ENCODE measurements at regions not wholly inside any gene's neighbourhood (a gene's known extent, or its start where the extent isn't known, plus 50 kb on each side); places are given as distances from the start of the nearest gene placed in this dataset.

DNA sequence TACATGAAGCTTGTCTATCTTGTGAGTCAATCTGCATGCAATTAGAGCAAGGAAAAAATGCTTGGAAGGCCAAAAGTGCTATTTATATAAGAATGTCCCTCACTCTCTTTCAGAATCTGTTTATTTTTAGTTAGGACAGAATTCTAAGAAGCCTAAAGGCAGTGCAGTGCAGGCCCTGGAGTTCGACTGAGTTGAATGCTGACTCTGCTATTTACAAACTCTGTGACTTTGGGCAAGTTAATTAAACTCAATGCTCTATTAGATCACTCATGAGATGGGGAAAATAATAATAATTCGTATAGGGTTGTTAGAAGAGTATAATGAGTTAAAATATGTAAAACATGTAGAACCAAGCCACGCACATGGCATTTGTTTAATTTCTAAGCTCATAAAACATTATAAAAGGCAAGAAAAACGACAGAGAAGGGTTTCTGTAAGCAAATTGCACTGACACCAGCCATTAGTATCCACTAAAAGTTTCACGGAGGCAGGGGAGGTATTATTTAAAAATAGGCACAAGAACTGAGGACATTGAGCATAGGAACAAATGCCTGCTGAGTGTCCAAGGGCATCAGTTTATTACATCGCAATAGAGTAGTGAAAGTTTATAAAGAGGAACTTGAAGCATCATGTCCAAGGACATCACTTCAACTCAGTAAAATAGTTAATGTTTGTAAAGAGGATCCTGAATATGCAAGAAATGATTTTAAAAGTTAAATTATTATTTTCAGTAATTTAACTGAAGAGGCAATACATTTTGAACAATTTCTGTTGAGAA lies 115.0 kb upstream of the INPP4B start:
- FAIRE-seq: no peak
- DNase-seq (ENCODE audit: low spot score): no peak

DNA sequence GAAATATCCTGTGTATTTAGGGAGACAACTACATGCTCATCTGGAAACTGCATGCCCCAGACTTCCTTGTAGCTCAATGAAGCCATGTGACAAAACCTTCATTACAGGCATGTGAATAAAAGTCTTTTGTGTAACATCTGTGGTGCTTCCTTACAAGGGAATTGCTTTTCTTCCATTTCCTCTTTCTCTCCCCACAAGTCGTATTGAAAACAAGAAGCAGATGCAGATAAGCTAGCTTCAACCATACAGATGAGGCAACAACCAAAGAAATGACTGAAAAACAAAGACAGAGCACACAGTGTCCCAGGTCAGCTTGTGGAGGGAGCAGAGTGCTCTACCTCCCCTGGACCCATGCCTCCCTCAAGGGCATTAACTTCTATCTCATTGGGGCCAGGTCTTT lies 115.8 kb upstream of the INPP4B start:
- DNase-seq (ENCODE audit: low spot score) (no peak), FAIRE-seq (no peak)

DNA sequence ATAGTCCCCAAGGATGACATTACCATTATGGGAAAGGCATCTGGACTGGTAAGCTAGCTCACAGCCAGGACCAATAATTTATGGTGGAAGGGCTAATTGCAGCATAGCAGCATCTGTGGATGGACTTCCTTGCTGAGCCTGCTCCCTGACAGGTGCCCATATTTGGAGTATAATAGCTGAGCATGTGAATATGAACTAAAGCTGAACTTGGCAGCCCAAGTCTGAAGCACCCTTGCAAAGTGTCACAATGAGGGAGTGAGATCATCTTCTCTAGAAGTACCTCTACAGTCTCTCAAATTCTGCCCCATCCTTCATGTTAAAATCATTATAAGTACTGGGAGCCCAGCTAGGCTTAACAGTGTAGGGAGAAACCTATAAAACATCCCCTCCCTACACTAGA lies 128.2 kb upstream of the INPP4B start:
- DNase-seq (ENCODE audit: low spot score) (no peak), FAIRE-seq (no peak)

DNA sequence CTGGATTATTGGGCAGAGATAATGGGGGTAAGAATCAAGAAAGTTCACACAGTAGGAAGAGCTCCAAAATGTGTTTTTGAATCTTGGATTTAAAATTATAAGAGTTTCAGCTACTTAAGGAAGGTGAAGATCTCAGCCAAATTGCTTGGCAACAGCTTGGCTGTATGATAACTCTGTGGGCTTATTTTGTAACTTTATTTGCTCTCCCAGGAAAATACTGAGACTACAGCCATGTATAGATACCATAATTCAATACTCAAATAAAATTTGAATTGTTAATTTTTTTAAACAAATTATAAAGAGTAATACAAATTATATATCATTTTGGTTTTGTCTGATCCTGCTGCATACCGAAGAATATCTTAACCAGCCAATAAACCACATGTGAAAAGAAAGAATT lies 129.5 kb upstream of the INPP4B start:
- DNase-seq (ENCODE audit: low spot score) (no peak), FAIRE-seq (no peak)

DNA sequence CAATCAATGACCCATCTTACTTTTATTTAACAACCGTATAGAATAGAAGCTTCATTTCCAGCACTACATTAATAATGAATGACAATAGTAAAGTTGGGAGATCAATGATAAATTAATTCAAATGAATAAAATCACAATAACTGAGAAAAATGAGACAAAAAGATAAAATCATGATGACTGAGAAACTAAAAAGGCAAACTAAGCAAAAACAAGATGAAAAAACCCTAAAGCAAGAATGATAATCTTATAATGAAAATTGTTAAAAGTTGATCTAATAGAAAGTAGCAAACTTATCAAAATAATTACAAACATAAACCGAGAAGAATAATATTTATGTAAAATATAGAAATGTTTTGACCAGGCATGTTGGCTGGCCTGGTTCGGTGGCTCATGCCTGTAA lies 130.4 kb upstream of the INPP4B start:
- DNase-seq (ENCODE audit: low spot score) (no peak), FAIRE-seq (no peak)

DNA sequence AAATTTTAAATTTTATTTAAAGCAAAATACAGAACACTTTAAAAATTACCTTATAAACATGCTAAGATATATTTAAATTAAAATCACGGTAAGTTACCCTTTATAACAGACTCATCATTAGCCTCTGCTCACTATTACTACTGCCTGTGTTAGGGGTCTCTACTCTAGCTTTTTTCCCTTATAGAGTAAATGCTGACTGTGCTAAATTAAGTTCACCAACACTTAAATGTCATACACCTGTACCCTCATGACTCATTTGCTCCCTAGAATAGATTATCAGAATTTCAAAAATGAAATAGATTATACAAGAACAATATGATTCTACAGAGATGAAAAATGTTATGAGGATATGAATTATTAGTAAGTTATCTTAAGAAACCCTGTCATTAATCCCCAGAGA lies 131.1 kb upstream of the INPP4B start:
- DNase-seq (ENCODE audit: low spot score) (no peak), FAIRE-seq (no peak)

DNA sequence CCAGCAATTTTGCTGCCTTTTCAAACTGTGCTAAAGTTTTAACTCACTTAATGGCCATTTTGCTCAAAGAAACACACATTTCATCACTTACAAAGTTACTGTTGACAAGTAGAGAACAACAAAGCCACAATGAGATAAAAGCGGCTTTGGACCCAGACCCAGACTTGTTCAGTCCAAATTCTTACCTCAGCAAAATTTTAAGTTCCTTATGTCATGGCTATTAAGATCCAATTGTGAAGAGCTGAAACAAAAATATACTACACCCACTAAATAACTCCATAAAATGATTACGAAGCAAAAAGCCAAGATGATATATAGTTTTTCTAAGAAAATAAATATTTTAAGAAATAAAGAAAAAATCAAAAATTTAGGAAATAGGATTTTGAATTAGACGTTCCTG lies 137.0 kb upstream of the INPP4B start:
- FAIRE-seq (no peak), DNase-seq (ENCODE audit: low spot score) (no peak)

DNA sequence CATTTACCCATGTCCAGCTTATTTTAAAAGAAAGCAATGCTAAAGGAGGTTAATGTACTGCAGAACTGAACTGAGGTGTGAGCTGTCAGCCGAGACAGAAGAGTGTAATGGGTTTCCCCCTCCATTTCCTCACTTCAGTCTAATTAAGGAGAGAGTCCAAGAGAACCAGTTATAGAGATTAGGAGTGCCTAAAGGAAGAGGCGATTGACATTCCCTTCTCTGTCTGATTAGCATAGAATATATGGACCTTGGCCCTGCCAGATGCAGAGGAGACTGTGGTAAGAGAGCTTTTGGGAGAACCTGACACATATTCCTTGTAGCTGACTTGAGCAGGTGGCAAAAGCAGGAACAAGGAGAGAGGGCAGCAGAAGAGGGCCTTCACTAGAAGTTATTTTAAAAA lies 137.5 kb upstream of the INPP4B start:
- DNase-seq (ENCODE audit: low spot score) (no peak), FAIRE-seq (no peak)

DNA sequence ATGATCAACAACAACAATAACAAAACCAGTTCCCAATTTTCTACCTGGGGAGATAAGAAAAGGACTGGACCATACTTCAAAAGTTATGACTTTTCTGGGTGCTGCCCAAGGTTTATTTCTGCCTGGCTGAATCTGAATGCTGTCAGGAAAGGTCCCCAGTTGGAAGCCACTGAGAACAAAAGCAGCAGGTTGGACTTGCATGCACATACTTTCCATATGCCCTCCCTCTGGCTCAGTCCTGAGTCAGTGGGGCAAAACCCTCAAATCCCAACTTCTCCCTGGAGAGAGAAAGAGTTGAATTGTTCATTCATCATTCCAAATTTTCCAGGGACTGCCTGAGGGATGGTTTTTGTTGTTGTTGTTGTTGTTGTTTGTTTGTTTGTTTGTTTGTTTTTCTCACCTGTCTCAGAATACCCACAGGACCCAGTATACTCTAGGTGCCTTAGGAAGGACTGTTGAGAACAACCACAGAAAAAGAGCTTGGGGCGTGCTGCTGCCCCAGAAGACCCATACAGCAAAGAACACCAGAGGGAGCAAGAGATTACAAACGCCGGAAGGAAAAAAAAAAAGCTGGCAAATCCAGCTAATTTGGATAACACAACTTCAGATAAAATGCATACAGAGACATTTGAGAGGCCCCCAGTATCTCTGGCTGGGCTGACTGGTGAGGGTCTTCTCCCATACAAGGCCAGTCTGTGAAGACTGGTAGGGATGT lies 138.9 kb upstream of the INPP4B start:
- DNase-seq (ENCODE audit: low spot score): no peak
- no peak for FAIRE-seq

DNA sequence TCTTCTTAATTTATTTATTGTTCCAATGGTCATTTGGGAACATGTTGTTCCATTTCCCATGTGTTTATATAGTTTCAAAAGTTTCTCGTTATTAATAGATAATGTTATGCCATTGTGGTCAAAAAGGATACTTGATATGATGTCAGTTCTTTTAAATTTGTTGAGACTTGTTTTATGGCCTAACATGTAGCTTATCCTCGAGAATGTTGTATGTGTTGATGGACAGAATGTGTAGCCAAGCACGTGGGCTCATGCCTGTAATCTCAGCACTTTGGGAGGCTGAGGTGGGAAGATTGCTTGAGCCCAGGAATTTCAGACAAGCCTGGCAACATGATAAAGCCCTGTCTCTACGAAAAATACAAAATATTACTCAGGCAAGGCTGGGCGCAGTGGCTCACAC lies 168.5 kb upstream of the USP38 start:
- FAIRE-seq: no peak
- no peak for DNase-seq (ENCODE audit: low spot score)

DNA sequence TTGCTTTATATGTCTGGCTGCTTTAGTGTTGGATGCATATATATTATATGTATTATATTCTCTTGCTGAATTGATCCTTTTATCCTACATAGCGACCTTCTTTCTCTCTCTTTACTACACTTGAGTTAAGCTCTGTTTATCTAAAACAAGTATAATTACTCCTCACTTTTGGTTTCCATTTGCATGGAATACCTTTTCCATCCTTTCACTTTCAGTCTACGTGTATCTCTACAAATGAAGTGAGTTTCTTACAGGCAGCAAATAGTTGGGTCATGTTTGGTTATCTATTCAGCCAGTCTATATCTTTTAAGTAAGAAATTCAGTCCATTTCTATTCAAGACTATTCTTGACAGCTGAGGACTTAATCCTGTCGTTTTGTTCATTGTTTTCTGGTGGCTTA lies 167.5 kb upstream of the USP38 start:
- no peak for DNase-seq (ENCODE audit: low spot score)
- no peak for FAIRE-seq

DNA sequence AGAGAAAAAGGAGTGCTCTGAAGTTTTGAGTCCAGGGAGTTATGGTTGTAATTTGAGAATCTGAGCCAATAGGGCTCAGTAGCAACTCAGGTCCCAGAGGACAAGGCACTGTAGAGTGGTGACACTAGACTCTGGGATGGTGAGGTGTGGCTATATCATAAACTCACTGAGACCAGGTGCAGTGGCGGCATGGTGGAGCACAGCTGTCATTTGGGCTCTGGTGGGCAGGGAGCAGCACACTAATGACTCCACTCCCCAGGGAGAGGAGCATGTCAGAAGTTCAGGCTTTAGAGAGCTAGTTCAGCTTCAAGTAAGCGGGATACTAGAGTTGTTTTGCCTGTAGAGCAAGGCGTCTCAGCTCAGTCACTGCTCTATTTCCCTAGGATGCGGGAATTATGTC lies 165.4 kb upstream of the USP38 start:
- FAIRE-seq: no peak
- DNase-seq (ENCODE audit: low spot score): no peak

DNA sequence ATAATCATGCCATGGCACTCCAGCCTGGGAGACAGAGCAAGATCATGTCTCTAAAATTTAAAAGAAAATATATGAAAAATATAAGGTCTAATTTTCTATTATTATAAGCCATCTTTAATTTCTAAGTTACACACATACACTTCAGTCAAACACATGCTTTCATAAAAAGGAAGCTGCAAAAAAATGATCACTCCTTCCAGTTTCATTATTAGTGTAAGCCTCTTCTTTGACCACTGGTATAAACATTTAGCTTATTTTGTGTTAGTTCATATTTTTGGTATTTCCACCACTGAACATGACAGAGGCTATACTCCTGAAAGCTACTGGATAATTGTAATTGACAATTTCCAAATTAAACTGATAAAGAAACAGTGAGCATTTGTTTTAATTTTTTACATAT lies 163.3 kb upstream of the USP38 start:
- FAIRE-seq (no peak), DNase-seq (ENCODE audit: low spot score) (no peak)

DNA sequence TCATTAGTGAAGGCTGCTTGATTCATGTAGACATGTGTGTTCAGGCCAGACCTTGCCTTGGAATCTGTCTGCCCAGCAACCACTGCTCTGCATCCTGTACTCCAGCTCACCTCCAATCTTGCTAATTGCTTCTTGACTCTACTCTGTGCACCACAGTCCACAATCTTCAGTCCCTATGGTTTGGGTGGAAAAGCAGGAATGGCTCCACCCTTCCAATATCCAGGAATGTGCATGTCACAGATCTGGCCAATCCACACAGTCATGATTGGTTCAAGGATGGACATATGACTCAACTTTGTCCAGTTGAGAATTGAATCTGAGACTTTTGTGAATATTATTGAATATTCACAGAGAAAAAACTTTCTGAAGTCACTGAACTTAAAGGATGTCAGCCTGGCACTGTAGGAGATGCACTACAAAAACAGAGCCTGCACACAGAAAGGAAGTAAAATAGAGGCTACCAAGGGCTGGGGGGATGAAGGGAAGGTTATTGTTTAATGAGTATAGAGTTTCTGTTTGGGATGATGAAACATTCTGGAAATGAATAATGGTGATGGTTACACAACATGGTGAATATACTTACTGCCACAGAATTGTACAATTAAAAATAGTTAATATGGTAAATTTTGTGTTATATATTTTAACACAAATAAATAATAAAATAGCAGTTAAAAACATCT lies 161.3 kb upstream of the USP38 start:
- FAIRE-seq: no peak

DNA sequence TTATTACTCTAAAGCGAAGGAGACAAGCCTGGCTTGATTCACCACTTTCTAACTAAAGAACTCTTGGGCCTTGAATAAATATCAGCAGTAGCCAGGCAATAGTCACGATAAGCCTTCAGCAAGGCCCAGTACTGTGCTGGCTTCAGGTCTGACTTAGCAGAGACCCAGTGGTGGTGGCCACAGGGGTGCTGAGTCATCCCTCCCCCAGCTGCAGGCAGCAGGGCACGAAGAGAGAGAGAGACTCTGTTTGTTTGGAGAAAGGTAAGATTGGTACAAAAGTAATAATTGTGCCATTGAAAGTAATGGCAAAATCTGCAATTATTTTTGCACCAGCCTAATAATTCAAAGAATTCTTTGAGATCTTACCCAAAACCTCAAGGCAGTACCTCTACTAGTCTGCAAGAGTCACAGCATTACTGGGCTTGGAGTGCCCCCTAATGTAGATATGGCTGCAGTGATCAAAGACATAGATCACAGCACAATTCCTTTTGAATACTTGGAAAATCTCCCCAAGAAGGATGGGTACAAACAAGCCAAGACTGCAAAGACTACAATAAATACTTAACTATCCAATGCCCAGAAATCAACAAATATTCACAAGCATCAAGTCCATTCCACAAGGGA lies 159.5 kb upstream of the USP38 start:
- FAIRE-seq (no peak), DNase-seq (ENCODE audit: low spot score) (no peak)

More for the DNA sequence above, 161.3 kb upstream of the USP38 start:
- no peak for DNase-seq (ENCODE audit: low spot score)

DNA sequence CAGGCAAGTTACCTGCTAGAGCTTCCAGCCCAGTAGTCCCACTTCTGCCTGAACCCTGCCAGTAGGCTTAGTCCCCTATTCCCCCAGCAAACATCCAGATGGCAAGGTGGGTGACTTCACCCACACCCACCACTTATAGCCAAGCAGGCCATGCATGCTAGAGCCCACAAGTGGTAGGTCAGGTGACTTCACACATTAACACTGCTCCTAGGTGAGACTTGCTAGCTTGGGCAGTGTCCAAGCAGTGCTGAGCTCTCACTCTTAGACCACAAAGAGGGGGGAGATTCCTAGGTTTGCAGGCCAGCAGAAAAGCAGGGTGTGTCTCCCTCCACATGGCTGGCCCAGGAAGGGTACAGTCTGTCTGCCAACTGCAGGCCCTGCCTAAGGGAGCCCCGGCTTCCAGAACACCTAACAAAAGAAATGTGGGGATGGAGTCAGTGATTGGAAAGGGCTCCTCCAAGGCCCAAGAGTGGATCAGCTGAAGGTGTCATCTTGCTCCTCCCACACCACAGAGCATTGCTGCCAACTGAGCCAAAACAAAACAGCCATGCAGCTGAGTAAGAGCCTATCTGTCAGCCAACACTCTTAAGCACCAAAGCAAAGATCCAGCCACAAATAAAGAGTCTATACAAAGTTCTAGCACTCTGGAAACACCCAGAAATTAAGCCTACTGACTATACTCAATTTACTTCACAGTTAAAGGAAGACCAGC lies 158.1 kb upstream of the USP38 start:
- DNase-seq (ENCODE audit: low spot score): no peak
- FAIRE-seq: no peak

DNA sequence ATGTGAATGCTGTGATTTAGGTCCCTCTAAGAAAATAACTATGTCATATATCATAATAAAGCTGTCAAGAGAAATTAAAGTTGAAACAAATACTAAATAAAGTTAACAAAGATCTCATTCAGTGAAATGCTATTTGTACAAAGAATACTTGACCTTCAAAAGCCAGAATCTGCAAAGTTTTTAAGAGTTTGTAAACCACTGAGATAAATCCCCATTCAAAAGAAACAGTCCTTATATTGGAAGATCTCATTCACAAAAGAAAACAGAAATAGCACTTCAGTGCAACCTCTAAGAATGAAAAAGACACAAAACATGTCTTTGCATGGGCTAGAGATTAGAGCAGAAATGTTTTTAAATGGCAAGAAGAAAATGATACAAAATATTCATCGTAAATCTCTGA lies 149.1 kb upstream of the USP38 start:
- DNase-seq (ENCODE audit: low spot score): no peak
- FAIRE-seq: no peak

DNA sequence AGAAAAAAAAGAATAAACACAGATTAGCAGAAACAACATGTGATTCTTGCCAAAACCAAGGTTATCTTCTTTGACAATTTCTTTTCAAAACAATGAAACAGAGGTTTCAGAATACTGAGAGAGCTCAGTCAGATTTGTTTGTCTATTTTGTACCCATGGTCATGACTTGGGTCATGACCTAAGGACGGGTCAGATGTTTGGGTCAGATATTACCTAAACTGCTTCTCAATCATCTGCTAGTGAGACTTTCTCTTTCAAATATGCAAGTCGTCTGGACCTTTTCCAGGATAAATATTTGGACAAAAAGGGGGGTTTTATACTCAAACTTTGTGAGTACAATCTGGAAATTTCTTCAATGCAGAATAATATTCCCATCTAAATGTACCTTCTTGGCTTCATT lies 148.3 kb upstream of the USP38 start:
- FAIRE-seq (no peak), DNase-seq (ENCODE audit: low spot score) (no peak)

DNA sequence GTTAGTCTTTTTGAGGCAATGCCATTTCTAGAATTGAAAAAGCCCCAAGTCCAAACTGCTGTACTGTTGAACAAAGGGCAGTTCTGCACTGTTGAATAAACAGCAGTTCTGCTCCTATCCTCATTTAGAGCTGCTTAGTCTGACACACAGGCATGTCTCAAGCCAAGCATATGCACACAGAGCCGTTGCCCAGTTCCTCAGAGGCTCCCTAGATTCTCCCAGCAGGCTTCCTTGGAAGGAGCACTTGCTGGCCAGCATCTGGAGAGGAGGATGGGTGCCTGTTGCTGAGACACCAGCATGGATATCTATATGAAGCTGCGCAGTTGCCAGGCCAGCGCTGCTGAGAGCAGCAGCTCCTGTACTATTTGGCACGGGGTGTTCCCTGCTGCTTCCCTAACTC lies 138.3 kb upstream of the USP38 start:
- DNase-seq (ENCODE audit: low spot score): no peak
- FAIRE-seq: no peak

DNA sequence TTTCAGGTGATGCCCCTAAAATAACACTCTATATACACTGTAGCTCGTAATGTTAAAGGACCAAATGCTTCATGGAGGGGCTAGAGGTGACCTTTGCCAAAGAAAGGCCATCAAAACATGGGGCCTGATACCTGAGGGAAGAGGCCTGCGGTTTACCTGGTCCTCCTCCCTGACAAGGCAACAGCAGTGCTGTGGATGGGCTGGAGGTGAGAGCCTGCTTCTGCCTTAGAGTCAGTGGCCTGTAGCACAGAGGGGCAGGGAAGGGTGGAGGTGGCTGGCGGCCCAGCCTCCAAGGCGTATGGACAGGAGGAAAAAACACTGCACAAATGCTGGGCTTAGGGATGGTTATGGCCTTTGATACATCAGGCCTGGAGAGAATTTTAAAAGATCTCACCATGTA lies 137.8 kb upstream of the USP38 start:
- no peak for DNase-seq (ENCODE audit: low spot score)
- FAIRE-seq: no peak

DNA sequence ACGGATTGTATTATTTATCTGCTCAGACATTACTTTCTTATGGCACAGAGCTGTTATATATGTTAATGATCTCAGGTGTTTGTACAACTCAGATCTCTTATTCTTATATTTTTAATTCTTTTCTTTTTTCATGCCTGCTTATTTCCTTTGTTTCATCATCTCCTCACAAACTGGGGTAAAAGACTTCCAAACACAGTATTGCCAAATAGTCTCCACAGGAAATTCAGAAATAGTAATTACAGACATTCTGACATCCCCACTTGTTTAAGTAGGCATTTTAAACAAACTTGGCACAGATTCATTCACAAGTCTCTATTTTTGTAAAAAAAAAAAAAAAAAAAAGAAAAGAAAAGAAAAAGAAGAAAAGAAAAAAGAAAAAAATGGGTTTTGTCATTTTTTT lies 129.7 kb upstream of the USP38 start:
- FAIRE-seq (no peak), DNase-seq (ENCODE audit: low spot score) (no peak)

DNA sequence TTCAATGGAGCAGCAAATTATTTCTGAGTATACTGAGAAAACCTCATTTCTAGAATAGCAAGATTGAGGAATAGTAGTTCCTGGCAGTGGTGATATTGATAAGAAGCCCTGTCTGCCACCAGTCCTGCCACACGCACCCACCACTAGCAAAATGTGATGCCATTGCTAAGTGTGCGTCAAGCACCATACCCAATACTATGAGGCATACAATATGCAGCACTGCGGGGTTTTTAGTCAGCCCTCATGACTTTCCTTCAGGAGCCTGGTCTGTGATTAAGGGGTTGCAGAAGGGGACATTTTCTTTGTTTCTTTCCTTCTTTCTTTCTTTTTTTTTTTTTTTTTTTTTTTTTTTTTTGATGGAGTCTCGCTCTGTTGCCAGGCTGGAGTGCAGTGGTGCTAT lies 128.7 kb upstream of the USP38 start:
- no peak for FAIRE-seq

More for the DNA sequence above, 128.7 kb upstream of the USP38 start:
- DNase-seq (ENCODE audit: low spot score): no peak
